H1 (cell line): ENCODE measurements at regions not wholly inside any gene's neighbourhood (a gene's known extent, or its start where the extent isn't known, plus 50 kb on each side); places are given as distances from the start of the nearest gene placed in this dataset.

Experiments
- CTCF ChIA-PET: fragments of 300-600 bp; sonication (Branson Sonifier 250); formaldehyde crosslinking; loops from one replicate; lab custom pipeline; 2021; ENCODE audit not compliant: partially characterized antibody; lab: Charles Lee
- POLR2A ChIA-PET: fragments of 300-600 bp; sonication (Branson Sonifier 250); formaldehyde crosslinking; loops from one replicate; lab custom pipeline; 2021; ENCODE audit warnings: inconsistent platforms; ENCODE audit not compliant: partially characterized antibody; lab: Charles Lee
- DNase-seq, 2 experiments: peaks; one replicate each; pipeline versions ENCODE4 v3.0.0 to v3.0.0-alpha.2; 2010 to 2022; ENCODE audit warnings: low spot score in 2 of 2, low read depth in 1 of 2, mixed read lengths in 1 of 2
- FAIRE-seq: peaks from 2 replicates; lab custom pipeline; 2011; peaks lifted over from hg19 to GRCh38; lab: Jason Lieb, UNC
- H2AFZ ChIP-seq: 2 replicates; pipeline ENCODE4 v1.8.1; 2012; ENCODE audit warnings: low read length, inconsistent platforms
- H2AK5ac ChIP-seq: 2 replicates; pipeline ENCODE4 v1.6.1; 2013; ENCODE audit warnings: low read depth, low read length
- H2BK120ac ChIP-seq: replicated peaks from 2 replicates; pipeline ENCODE3; 2013; ENCODE audit warnings: low read depth, low read length, inconsistent platforms
- H2BK12ac ChIP-seq: 2 replicates; pipeline ENCODE4 v1.6.1; 2013; ENCODE audit warnings: low read depth, low read length
- H2BK15ac ChIP-seq: 2 replicates; pipeline ENCODE4 v1.6.1; 2013; ENCODE audit warnings: low read length
- H2BK20ac ChIP-seq: 2 replicates; pipeline ENCODE4 v1.6.1; 2013; ENCODE audit warnings: low read length
- H2BK5ac ChIP-seq: 2 replicates; pipeline ENCODE4 v1.6.1; 2013; ENCODE audit warnings: low read depth, low read length
- H3K14ac ChIP-seq: 2 replicates; pipeline ENCODE4 v1.6.1; 2013; ENCODE audit warnings: inconsistent platforms; ENCODE audit not compliant: insufficient read length
- H3K18ac ChIP-seq: 2 replicates; pipeline ENCODE4 v1.6.1; 2013; ENCODE audit warnings: low read length; ENCODE audit errors: extremely low read depth
- H3K23ac ChIP-seq: 2 replicates; pipeline ENCODE4 v1.6.1; 2013; ENCODE audit warnings: inconsistent platforms; ENCODE audit not compliant: insufficient read length
- H3K23me2 ChIP-seq: 2 replicates; pipeline ENCODE4 v1.6.1; 2013; ENCODE audit warnings: low read depth, low read length
- H3K27ac ChIP-seq: 2 replicates; pipeline ENCODE4 v1.6.1; 2011; ENCODE audit warnings: low read depth, low read length, inconsistent platforms
- H3K27me3 ChIP-seq, 4 experiments: replicated peaks in 1 of 4; 1 replicate in 1 of 4; 2 replicates in 3 of 4; pipeline versions ENCODE4 v1.6.1 to v1.8.1; 2011 to 2013; ENCODE audit warnings: low read length in 3 of 4, mild to moderate bottlenecking in 3 of 4, inconsistent platforms in 2 of 4, mixed read lengths in 2 of 4, moderate library complexity in 1 of 4; ENCODE audit not compliant: control insufficient read depth in 3 of 4, insufficient read depth in 3 of 4; ENCODE audit errors: extremely low read depth in 1 of 4
- H3K36me3 ChIP-seq, 4 experiments: 2 replicates each; pipeline versions ENCODE4 v1.6.1 to v1.8.1; 2011 to 2013; ENCODE audit warnings: mild to moderate bottlenecking in 4 of 4, low read length in 3 of 4, moderate library complexity in 2 of 4, control low read depth in 1 of 4, inconsistent platforms in 1 of 4; ENCODE audit not compliant: insufficient read depth in 4 of 4, control insufficient read depth in 2 of 4
- H3K4ac ChIP-seq: replicated peaks from 2 replicates; pipeline ENCODE3; 2013; ENCODE audit warnings: low read length, low read depth, mixed read lengths, inconsistent platforms; ENCODE audit not compliant: insufficient read length
- H3K4me1 ChIP-seq, 4 experiments: replicated peaks in 1 of 4; 1 replicate in 1 of 4; 2 replicates in 3 of 4; pipeline versions ENCODE4 v1.6.1 to v1.8.1; 2011 to 2013; ENCODE audit warnings: low read length in 3 of 4, inconsistent platforms in 2 of 4, mixed read lengths in 1 of 4; ENCODE audit not compliant: insufficient read depth in 4 of 4, control insufficient read depth in 3 of 4
- H3K4me2 ChIP-seq, 2 experiments: 2 replicates each; pipeline versions ENCODE4 v1.6.1 to v1.8.1; 2011 to 2013; ENCODE audit warnings: low read depth in 2 of 2, low read length in 2 of 2, control low read depth in 1 of 2, inconsistent platforms in 1 of 2, mild to moderate bottlenecking in 1 of 2; ENCODE audit not compliant: insufficient read depth in 1 of 2
- H3K4me3 ChIP-seq, 4 experiments: fragments of 200-600, 300-600 bp in 1 of 4; sonication (generic), shearing (Covaris generic), sonication (Bioruptor Twin) in 1 of 4; 2 replicates each; pipeline versions ENCODE4 v1.5.1 to v1.8.1; 2011 to 2016; ENCODE audit warnings: low read length in 4 of 4, low read depth in 3 of 4, control low read depth in 2 of 4, inconsistent platforms in 2 of 4, mild to moderate bottlenecking in 2 of 4, mixed read lengths in 1 of 4, moderate library complexity in 1 of 4; ENCODE audit not compliant: insufficient read depth in 2 of 4; ENCODE audit errors: extremely low read depth in 1 of 4
- H3K56ac ChIP-seq: replicated peaks from 2 replicates; pipeline ENCODE3; 2013; ENCODE audit warnings: low read depth, mild to moderate bottlenecking, mixed read lengths, low read length, inconsistent platforms; ENCODE audit not compliant: insufficient read length
- H3K79me1 ChIP-seq: 2 replicates; pipeline ENCODE4 v1.6.1; 2013; ENCODE audit warnings: low read depth, low read length, control low read depth
- H3K79me2 ChIP-seq, 2 experiments: 2 replicates each; pipeline versions ENCODE4 v1.6.1 to v1.8.1; 2012 to 2013; ENCODE audit warnings: low read length in 2 of 2, mild to moderate bottlenecking in 2 of 2, inconsistent platforms in 1 of 2; ENCODE audit not compliant: insufficient read depth in 2 of 2, control insufficient read depth in 1 of 2
- H3K9ac ChIP-seq, 4 experiments: replicated peaks in 1 of 4; 1 replicate in 1 of 4; 2 replicates in 3 of 4; pipeline versions ENCODE4 v1.6.1 to v1.8.1; 2011 to 2013; ENCODE audit warnings: low read depth in 3 of 4, low read length in 3 of 4, control low read depth in 2 of 4, mild to moderate bottlenecking in 2 of 4, moderate library complexity in 2 of 4, inconsistent platforms in 1 of 4; ENCODE audit errors: extremely low read depth in 1 of 4
- H3K9me3 ChIP-seq, 2 experiments: 2 replicates each; pipeline versions ENCODE4 v1.6.1 to v1.8.1; 2012 to 2013; ENCODE audit warnings: mild to moderate bottlenecking in 2 of 2, moderate library complexity in 2 of 2, control low read depth in 1 of 2, inconsistent platforms in 1 of 2, low read depth in 1 of 2, low read length in 1 of 2, mixed read lengths in 1 of 2; ENCODE audit not compliant: insufficient read depth in 2 of 2
- H4K20me1 ChIP-seq, 2 experiments: replicated peaks in 1 of 2; 2 replicates each; pipeline versions ENCODE3 to v1.8.1; 2011 to 2013; ENCODE audit warnings: inconsistent platforms in 2 of 2, low read length in 2 of 2, mild to moderate bottlenecking in 1 of 2; ENCODE audit not compliant: insufficient read depth in 2 of 2, control insufficient read depth in 1 of 2
- H4K5ac ChIP-seq: 2 replicates; pipeline ENCODE4 v1.6.1; 2013; ENCODE audit warnings: low read length, low read depth, mixed read lengths, inconsistent platforms; ENCODE audit not compliant: insufficient read length
- H4K8ac ChIP-seq: 2 replicates; pipeline ENCODE4 v1.8.0; 2013; ENCODE audit warnings: mild to moderate bottlenecking, moderate library complexity, low read length, inconsistent platforms; ENCODE audit not compliant: insufficient read depth; ENCODE audit errors: extremely low read depth
- H4K91ac ChIP-seq: replicated peaks from 2 replicates; pipeline ENCODE3; 2013; ENCODE audit warnings: low read length, mixed read lengths, inconsistent platforms; ENCODE audit not compliant: insufficient read length
- ASH2L ChIP-seq: fragments of 200-600, 300-600 bp; sonication (generic); IDR thresholded peaks from one replicate; pipeline ENCODE4 v1.7.1; 2017; ENCODE audit warnings: low read length
- ATF3 ChIP-seq: IDR thresholded peaks from 2 replicates; pipeline ENCODE4 v1.6.1; 2011; ENCODE audit warnings: low read depth, mild to moderate bottlenecking, low read length; ENCODE audit not compliant: insufficient read depth
- BACH1 ChIP-seq: IDR thresholded peaks from 2 replicates; pipeline ENCODE4 v1.6.1; 2012; ENCODE audit warnings: low read length, improper control_type of control experiment
- CEBPB ChIP-seq: IDR thresholded peaks from 2 replicates; pipeline ENCODE4 v1.6.1; 2012; ENCODE audit warnings: low read depth, low read length
- CREB1 ChIP-seq: IDR thresholded peaks from 2 replicates; pipeline ENCODE4 v1.6.1; 2012; ENCODE audit warnings: inconsistent platforms
- MAX ChIP-seq: IDR thresholded peaks from 2 replicates; pipeline ENCODE4 v1.6.1; 2012; ENCODE audit warnings: inconsistent platforms
- NANOG ChIP-seq: IDR thresholded peaks from 2 replicates; pipeline ENCODE4 v1.6.1; 2011; ENCODE audit warnings: low read length, low read depth, mild to moderate bottlenecking, inconsistent platforms; ENCODE audit not compliant: insufficient read depth, poor library complexity, severe bottlenecking
- POLR2AphosphoS5 ChIP-seq: IDR thresholded peaks from 2 replicates; pipeline ENCODE4 v1.6.1; 2011; ENCODE audit warnings: low read depth, low read length
- RAD21 ChIP-seq, 2 experiments: IDR thresholded peaks in 1 of 2; conservative IDR thresholded peaks in 1 of 2; 2 replicates each; pipeline ENCODE4 v1.6.1; 2011; ENCODE audit warnings: low read depth in 2 of 2, low read length in 2 of 2, improper control_type of control experiment in 1 of 2, inconsistent platforms in 1 of 2, mild to moderate bottlenecking in 1 of 2, moderate library complexity in 1 of 2
- RNF2 ChIP-seq: fragments of 200-900, 300-1000 bp; sonication (generic); IDR thresholded peaks from 2 replicates; pipeline ENCODE4 v1.7.1; 2016; ENCODE audit warnings: borderline replicate concordance, low read depth, mild to moderate bottlenecking, antibody characterized with exemption, low read length; ENCODE audit not compliant: poor library complexity, severe bottlenecking; ENCODE audit errors: missing control alignments
- SP4 ChIP-seq: IDR thresholded peaks from 2 replicates; pipeline ENCODE4 v1.6.1; 2012; ENCODE audit warnings: low read length, inconsistent platforms
- TBP ChIP-seq: IDR thresholded peaks from 2 replicates; pipeline ENCODE4 v1.6.1; 2011; ENCODE audit warnings: low read depth, low read length, improper control_type of control experiment
- TCF12 ChIP-seq: IDR thresholded peaks from 2 replicates; pipeline ENCODE4 v1.6.1; 2011; ENCODE audit warnings: low read depth, mild to moderate bottlenecking, low read length
- ZNF274 ChIP-seq: IDR thresholded peaks from 2 replicates; pipeline ENCODE4 v1.7.0; 2012; ENCODE audit warnings: low read length, borderline replicate concordance; ENCODE audit errors: extremely low read depth
- WGBS, 2 experiments: shearing (Covaris generic) in 1 of 2; methylation state at CpG; one replicate each; pipeline versions ENCODE4 v1.1.6 to v1.1.7; 2013 to 2015; ENCODE audit warnings: low lambda C conversion rate in 2 of 2, mixed read lengths in 2 of 2, inconsistent platforms in 1 of 2, low coverage in 1 of 2, missing lambda C conversion rate in 1 of 2; ENCODE audit not compliant: insufficient replicate concordance in 2 of 2, insufficient coverage in 1 of 2, insufficient read length in 1 of 2; ENCODE audit errors: extremely low coverage in 1 of 2, missing lambda C conversion rate in 1 of 2; 5-methylcytosine and 5-hydroxymethylcytosine counted together

- Histone ChIP-seq H3K79me1 (no peaks in the 10 kb centered on the region), H2BK5ac (no peak overlapping the region), H3K9ac (no peak overlapping the region), H3K23ac (no peak overlapping the region), H2BK12ac (no peak overlapping the region), H4K20me1 (no peaks in the 10 kb centered on the region), H3K4me2 (no peak overlapping the region), H3K14ac (no peak overlapping the region), H3K36me3 (no peaks in the 10 kb centered on the region), H3K79me2 (no peaks in the 10 kb centered on the region), H2BK120ac (no peak overlapping the region), H3K23me2 (no peaks in the 10 kb centered on the region)
- FAIRE-seq (no peak), DNase-seq (no peak)
- 63% methylated on average over 2 of the region's 2 CpGs; no CpG with 5 or more reads in 1 of the 2 experiments for WGBS, 2 experiments
- CTCF ChIA-PET = interaction anchor here (0.6 to 1.6 kb wide), 3 partner anchors 19 to 291 kb away, joined by 3 to 4 read pairs (median 3); no protein-coding TSS in a partner anchor
- no peak for TF ChIP-seq ATF3
- no peak for TF ChIP-seq TCF12
- no peak for TF ChIP-seq SP4
- no peak for TF ChIP-seq RNF2
- TF ChIP-seq NANOG = no peak
- TF ChIP-seq RAD21 (IDR thresholded peaks at IDR 0.05 in 1 of 2, conservative IDR thresholded peaks at IDR 0.05 in 1 of 2; ENCODE audit: low read depth in 2 of 2, low read length in 2 of 2) = no peak
- no peak for TF ChIP-seq CREB1
- no peak for TF ChIP-seq CEBPB
- no peak for TF ChIP-seq BACH1
- no peak for TF ChIP-seq MAX
- TF ChIP-seq POLR2AphosphoS5 = no peak
- TF ChIP-seq ASH2L = no peak
- TF ChIP-seq ZNF274 = no peak
- TF ChIP-seq TBP = no peak
- TF ChIP-seq, all 59 proteins: peak for 0
- Histone ChIP-seq H3K9me3 (no peaks in the 10 kb centered on the region), H2AK5ac (no peak overlapping the region), H3K4ac (no peak overlapping the region), H2BK15ac (no peak overlapping the region), H3K4me3 (no peak overlapping the region), H4K91ac (no peak overlapping the region), H4K5ac (no peak overlapping the region), H3K27me3 (no peaks in the 10 kb centered on the region), H3K18ac (no peak overlapping the region), H3K56ac (no peak overlapping the region), H3K27ac (no peak overlapping the region), H2BK20ac (no peak overlapping the region), H2AFZ (no peak overlapping the region), H3K4me1 (peaks cover 0 to 11% (median 5%) of the 10 kb centered on the region in 4 experiments; a peak in 6 of 7 replicates), H4K8ac (no peak overlapping the region)
- POLR2A ChIA-PET = no interaction called here
These were observed 174.7 kb downstream of the POU4F1 start for GRCh38 chr13:78428646-78429045.
